ENCODE measurements at regions not wholly inside any gene's neighbourhood (a gene's known extent, or its start where the extent isn't known, plus 50 kb on each side); places are given as distances from the start of the nearest gene placed in this dataset.
A peak's percentile ranks its signal among the peaks of the same experiment; 100 is the strongest.

DNA sequence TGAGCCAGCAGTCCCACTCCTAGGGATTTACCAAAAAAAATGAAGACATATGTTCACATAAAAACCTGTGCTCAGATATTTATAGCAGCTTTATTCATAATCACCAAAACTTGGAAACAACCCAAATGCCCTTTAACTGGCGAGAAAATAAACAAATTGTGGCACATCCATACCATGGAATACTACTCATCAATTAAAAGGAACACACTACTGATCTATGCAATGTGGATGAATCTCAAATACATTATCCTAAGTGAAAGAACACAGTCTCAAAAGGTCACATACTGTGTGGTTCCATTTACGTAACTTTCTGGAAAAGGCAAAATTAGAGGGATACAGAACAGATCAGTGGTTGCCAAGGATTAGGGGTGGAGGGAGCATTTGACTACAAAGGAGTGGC lies 394.5 kb downstream of the SHQ1 start:
- DNase-seq = no peak

DNA sequence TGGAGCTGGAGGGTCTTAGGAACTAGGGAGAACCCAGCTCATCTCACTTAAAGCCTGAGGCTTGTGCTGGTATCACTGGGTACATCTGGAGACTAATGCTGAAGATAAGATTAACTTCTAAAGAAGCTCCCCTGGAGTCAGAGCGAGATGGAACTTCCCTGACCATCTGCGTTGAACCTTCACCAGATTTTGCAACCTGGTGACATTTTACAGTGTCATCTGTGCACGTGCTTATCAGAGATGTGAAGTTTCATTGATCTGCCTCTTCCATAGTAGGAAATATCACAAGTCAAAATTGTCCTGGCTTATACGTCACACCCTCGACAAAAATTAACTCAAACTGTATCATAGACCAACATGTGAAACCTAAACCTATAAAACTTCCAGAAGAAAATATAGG lies 395.5 kb downstream of the SHQ1 start:
- DNase-seq = no peak

DNA sequence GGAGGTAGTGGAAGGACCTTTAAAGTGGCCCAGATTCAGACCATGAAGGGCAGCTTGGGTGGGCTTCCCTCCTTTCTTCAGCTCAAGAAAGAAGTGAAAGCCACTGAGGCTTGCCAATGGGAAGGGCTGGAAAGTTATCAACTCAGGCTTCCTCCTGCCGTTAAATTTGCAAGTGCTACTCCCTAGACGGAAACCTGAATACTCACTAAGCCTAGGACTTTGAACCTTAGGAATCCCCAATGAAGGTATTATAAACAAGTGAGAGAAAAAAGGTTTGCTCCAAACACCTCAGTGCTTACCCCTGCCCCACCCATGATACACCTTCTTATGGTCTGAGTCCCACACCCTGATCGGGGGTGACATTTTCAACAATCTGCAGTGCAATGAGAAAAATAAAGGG lies 396.4 kb downstream of the SHQ1 start:
- DNase-seq = no peak

DNA sequence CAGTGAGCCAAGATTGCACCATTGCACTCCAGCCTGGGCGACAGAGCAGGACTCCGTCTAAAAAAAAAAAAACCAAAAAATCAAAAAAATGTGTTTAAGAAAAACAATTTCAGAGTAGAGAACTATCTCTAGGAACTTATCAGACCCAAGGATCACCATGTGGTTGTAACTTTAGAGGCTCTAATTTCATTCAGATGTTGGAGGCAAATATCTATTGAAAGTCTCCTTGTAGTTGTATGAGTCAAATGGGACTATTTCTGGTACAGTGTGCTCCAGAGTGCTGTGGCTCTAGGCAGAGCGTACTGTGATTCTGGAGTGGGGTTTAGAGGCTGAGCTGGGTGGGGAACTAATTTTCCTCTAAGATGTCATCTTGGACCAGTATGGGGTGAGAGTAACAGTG lies 398.7 kb downstream of the SHQ1 start:
- no peak for DNase-seq

DNA sequence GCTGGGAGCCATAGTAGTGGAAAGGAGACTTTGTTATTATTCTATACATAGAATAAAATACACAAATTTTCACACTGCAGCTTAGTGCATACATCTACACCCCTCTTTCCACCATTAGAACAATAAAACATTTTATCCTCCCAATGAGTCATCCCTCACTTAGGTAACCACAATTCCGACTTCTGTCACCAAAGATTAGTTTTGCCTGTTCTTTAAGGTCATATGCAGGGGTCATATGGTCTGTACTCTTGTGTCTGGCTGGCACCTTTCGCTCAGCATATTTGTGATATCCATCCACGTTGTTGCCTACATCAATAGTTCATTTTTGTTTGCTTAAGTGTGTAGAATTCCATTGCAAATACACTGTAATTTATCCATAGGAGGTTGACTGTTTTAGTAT lies 399.4 kb downstream of the SHQ1 start:
- no peak for DNase-seq

DNA sequence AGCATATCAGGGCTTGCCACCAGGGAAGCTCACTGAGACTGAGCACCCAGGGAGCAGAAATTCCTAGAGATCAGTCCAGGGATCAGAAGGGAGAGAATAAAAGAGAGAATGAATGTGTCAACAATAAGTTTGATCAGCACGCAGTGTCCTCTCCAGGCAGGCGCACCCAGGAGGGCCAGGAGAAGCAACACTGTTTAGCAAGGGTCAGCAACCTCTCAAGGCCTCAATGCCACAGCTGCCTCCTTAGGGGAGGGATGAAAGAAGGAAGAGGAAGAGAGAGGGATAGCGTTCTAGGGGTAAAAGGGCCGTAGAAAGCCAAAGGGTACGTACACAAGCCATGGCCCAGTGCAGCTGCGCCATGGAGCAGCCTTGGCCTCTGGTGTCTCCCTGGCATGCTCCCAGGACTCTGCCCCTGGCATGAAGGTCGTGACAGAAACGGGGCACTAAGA lies 399.8 kb downstream of the SHQ1 start:
- DNase-seq = no peak

DNA sequence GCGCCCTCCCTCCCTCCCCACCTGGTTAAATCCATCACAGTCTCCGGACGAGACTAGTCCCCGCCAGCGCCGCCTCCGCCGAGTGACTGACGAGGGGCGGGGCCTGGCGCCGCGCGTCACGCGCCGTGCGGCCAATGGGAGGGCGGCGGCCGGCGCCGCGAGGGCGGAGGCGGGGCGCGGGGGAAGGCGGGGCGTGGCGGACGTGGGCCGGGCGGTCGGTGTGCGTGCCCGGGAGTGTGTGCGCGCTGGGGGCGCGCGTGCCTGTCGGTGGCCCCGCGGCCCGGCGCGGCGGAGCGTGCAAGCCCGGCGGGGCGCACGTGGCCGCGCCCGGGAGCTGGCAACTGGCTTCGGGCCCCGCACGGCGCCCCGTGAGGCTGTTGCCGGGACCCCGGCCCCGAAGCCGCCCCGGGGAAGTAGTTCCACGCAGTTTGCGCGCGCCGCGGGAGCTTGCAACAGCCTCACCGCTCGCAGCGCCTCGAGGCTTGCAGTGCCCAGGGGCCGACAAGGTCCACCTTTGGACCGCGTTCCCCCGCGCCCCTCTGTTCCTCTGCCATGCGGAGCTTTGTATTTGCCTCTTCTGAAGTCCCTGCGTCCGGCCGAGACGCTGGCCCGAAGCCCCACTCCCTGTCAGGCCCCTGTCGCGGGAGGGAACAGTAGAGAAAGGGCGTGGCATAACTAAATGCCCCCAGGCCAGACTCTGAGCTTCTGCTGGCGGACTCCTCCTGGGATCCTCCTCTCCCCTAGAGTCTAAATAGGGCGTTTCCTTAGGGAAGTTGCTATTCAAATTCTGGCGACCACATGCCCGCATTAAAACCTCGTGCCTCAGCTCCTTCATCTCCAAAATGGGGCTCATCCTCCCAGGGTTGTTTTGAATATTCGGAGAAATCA lies 400.9 kb downstream of the SHQ1 start:
- DNase-seq = peak; percentile 95

DNA sequence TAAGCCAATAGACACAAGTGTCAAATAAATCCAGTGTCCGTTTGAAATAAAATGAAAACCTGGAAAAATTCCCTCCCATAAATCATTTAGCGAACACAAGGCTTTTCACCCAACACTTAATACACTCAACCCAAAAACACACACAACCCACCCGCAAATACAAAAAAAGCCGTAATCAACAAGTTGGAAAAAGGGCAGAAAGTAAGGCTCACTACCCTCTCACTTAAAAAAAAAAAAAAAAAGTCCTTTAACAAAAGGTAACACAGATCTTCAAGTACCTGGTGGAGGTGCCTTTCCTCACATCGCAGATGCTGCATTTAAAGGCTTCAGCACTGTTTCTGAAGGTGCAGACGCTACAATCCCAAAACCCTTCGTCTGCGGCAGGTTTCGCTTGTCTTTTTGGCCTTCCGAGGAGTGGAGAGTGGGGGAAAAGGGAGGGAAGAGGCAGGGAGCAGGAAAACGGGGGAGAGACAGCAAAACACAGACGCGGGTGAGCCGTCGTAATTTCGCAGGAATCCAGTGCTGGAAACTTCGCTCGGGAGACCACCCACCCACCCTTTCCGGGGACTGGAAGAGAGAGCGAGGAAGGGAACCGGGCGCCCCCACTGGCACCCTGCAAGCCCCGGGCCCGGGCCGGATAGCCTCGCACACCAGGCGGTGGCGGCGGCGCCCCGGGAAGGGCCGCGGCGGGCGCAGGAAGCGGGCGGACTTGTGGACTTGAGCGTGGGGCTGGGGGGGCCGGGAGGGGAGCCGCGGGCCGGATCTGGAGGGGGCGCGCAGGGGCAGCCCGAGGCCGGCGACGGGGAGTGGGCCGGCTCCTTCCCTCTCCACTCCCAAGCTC lies 401.8 kb downstream of the SHQ1 start, which contains the start of gene RYBP:
Gene RYBP, minus strand, starts transcription at position 404 of the 841 bp plus-strand sequence.
- no peak for DNase-seq

DNA sequence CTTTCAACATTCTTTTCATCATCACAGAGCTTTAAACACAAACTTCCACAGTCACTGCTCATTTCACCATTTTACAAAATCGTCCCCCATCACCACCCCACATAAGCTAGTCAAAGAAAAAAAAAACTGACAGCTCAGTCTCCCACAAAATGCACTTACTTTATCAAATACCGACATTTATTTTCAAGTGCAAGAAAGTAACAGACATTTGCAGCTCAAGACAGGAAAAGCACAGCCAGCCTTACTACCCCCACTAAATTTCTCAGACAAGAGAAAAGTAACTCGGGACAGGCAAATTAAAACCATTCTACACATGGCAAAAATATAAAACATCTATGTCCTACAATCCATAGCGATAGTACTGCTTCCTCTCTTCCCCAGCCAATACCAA lies 402.4 kb downstream of the SHQ1 start:
- DNase-seq = no peak

DNA sequence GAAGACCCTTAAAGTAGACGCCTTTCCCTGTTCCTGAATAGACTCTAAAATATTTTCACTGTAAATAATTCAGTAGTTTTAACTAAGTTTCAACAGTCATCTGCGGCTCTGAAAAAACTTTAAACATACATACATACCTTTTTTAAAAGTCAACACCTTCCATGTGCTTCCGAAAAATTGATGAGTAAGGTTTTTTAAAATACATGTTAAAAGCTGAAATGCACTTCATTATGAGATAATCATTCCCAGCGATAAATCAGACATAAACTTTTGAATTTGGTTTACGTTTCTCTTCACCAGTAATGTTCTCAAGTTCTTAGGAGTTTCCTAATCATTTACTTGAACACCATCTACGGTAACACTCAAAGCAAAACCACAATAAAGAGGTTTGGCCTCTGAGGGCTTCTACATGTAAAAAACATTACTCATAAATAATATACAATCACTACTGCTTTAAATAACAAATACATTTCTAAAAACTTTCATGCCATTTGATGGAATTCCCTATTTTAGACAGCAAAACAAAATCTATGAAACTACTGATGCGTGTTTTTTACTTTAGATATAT lies 403.5 kb downstream of the SHQ1 start:
- no peak for DNase-seq

DNA sequence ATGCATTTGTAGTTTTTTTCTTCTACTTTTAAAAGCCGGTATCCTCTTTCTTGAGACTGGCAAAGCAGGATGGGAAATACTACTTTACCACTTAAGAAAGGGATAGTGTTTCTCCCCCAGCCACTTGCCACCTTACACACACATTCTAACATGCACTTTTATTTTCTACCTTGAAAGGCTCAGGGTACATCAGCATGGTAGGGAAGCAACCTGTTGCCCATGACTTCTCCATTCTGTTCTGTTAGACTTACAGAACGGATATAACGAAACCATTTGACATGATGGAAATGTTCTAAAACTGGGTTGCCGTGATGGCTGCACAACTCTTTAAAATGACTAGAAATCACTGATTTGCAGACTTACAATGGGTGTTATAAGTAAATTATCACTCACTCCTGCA lies 405.5 kb downstream of the SHQ1 start:
- no peak for DNase-seq

DNA sequence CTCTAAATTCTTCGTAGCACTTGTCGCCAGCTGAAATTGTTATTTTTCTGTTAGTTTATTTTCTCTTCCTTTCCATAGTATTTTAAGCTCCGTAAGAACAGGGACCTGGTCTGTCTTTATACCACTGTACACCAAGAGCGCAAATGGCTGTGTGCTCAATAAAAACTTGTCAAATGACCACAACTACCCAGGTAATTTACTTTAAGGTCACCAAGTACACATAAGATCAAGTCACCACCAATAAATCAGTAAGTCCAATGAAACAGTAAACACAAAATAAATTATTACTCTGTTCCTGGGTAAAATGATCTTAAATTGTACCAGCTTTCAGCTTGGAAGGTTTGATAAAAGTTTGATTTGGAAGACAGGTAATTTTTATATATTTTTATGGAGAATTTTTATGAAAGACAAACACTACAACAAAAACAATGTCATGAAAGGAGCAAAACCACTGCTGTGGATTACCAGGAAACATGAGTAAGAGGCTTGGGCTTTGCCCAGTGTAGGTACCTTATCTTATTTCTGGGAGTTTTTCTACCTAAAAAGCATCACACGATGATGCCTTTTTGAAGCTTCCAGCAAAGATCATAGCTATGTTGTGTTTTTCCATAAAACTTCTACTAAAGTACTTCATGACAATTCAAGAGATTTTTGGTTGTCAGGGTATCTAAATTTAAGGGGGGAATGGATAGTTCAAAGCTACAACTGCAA lies 406.8 kb downstream of the SHQ1 start:
- DNase-seq = no peak

DNA sequence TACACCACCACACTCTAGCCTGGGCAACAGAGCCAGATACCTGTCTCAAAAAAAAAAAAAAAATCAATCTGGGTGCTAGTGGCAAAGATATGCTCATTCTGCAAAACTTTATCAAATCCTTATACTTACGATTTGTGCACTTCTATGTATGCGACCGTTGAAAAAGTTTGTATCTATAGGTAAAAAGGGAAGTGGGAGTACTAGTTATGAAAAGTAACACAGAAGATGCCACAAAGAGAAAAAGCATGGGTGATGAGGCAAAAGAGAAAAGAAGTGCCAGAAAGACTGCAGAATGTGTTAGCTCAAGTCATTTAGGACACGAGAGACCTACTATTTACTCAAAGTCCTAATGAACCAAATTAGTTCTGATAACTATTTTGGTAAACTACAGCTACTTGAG lies 407.8 kb downstream of the SHQ1 start:
- DNase-seq = no peak

DNA sequence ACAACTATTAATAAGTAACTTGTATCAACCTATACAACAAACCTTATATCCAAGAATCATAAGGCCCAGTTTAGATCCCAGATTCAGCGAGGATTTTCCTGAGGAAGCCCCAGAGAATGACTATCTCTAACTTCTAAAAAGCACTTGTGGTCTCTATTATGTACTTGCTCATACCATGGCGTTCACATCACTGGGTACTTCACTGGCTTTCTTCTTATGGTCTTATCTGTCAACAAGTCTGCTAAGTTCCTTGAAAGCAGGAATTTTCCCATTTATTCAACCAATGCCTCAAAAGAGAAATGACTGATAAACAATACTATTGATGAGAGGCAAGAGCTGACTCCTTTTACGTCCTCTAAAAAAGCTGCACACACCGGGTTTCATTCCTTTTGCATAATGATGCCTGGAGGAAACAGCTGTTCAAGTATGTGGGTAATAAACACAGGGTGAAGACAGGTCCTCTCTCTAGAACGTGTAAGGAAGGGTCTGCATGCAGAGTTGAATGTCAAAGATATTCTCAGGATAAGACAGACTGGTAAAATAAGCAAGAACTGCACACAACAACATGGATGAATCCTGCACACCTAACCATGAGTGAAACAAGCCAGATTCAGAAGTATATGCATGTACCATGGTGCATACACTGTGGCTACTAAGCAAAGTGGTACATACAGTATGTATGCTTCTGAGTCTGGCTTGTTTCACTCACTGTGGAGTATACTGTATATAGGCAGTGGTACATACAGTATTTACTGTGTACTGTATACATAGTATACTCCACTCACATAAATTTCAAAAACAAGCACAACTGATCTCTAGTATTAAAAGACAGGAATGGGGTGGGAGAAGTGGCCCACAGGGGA lies 408.7 kb downstream of the SHQ1 start:
- DNase-seq = no peak

DNA sequence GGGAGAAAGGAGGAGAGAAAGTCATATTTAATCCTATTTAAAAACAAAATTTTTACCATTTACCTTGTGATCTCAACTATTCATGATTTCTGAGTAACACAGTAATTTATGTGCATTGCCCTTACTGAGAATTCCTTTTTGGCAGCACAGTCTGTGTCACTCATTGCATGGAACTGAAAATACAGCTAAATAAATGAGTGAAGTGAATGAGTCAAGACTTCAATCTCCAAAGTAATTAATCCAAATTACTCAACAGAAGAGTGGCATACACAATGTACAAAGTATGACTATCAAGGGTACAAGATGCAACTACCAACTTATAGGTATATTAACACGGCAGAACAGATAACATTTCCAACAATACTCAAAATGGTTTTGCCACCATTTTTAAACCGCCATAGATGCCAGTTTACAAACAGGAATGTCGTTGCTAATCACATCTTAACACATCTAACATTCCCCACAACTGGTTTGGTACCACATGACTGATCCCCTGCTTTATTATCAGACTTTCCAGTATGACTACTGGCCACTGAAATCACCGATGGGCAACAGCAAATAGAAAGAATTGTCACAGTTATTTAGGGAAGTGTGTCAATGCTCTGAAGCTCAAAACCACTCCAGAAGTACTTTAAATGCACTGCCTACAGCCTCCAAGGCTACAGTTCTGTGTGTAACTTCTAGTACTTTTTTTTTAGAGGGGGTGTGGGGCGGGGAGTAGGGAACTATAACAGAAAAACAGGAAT lies 410.4 kb downstream of the SHQ1 start:
- DNase-seq = no peak

DNA sequence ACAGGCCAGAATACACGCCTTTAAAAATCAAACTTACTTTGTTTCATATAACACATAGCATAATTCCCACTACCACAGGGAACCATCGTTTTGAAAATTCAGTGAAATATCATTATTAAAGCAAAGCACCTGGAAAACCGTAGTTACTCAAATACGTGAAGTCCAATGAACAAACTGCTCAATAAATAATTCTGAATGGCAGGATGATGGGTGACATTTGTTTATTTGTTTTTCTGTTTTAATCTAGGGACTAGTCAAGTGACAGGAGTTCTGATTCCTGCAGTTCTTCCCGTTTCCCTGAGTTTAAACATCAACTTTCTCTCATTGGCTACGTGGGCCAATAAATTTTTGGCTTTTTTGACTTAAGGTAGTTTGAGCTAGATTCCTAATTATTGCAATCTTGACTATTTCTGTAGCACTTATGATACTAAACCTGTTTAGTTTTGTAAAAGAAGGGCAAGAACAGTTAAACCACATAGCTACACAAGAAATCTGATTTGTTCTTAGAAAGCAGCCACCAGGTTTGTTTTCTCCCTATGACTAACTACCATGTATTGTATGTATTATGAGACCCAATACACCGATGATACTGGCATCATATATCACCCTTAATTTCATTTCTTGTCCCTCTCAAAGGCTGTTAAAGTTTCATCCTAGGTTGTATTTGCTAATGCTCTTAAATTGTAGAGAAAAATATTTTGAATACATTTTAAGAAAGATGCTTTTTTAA lies 411.2 kb downstream of the SHQ1 start:
- DNase-seq = no peak

DNA sequence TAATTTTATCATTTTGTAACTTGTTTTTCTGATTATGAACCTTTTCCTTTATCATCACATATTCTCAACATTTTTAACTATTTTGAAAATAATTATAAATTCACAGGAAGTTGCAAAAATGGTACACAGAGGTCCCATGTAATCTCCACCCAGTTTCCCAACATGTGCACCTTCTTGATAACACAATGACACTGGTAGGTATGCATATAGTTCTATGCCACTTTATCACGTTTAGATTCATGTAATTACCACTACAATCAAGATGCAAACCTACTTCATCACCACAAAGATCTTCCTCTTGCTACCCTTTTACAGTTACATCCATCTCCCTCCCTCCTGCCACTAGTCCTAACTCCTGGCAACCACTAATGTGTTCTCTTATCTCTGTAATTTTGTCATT lies 413.9 kb downstream of the SHQ1 start:
- DNase-seq = no peak

DNA sequence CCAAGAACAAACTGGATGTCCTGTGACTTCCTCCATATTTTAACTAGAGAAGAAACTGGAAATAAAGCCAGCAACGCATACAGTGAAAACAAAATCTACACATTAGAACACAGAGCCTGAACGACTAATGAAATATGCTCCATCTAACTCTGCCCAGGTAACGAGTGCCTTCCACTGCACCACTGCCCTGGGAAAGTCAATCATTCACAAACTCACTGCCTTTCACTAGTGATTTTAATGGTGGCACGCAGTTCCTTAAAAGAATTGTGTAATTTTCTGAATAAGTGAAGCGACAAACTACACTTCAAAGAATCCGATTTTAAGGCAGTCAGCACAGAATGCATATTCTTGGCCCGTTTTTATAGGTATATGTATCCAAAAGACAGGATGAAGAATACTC lies 416.0 kb downstream of the SHQ1 start:
- no peak for DNase-seq

DNA sequence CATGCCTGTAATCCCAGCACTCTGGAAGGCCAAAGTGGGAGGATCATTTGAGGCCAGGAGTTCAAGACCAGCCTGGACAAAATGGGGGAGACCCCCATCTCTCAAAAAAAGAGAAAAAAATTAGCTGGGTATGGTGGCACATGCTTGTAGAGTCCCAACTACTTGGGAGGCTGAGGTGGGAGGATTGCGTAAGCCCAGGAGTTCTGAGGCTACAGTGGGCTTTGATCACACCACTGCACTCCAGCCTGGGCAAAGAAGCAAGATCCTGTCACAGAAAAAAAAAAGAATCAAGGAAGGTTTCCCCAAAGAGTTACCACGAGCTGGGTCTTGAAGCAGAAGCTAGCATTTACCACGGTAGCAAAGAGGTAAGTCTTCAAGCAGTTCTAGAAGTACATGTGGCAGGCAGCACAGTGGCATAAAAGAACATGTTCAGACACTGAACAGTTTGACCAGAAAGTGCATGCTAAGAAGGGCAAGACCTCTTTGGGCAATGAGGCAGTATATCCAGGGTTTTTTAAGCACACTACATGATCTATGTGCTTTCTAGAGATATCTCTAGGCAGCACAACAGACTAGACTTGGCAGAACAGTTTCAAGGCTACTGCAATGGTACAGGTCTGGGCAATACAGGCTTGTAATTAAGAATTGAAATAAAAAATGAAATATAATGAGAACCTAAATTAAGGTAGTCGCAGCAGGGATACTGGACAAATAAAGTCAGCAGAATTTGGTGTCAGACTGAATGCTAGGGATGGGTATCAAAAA lies 418.5 kb downstream of the SHQ1 start:
- DNase-seq = no peak

DNA sequence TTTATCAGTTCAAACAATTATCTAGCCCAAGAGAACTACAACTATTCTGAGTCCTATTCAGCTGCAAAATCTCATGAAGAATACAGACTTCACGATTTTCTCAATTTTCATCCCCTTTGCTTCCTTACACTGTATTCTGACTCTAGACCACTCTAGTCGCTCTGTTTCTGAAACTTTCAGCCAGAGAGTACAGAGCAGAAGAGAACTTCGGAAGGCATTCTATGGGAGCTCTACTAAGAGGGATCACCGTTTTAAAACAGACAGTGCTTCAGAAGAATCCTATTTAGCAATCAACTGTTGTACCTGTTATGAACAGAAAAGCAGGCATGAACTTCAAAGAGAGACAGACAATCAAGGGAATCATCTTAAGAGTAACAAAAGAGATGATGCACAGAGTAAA lies 419.4 kb downstream of the SHQ1 start:
- no peak for DNase-seq
